Peyer's patch (tissue), 4 donors: ENCODE measurements at regions not wholly inside any gene's neighbourhood (a gene's known extent, or its start where the extent isn't known, plus 50 kb on each side); places are given as distances from the start of the nearest gene placed in this dataset.

Experiments
- DNase-seq, 3 donors: peaks; one replicate each; pipeline ENCODE4 v3.0.0-alpha.2; 2017 to 2019
- H3K27ac ChIP-seq, 4 donors: fragments of 200-600 bp; sonication (generic); one replicate each; pipeline ENCODE4 v1.5.1; 2016 to 2019
- H3K27me3 ChIP-seq, 2 donors: fragments of 200-600 bp; sonication (generic); one replicate each; pipeline ENCODE4 v1.5.1; 2019
- H3K36me3 ChIP-seq, 3 donors: fragments of 200-600 bp; sonication (generic); one replicate each; pipeline ENCODE4 v1.5.1; 2016 to 2019
- H3K4me1 ChIP-seq, 4 donors: fragments of 200-600 bp; sonication (generic); one replicate each; pipeline ENCODE4 v1.5.1; 2016 to 2019
- H3K4me3 ChIP-seq, 4 donors: fragments of 200-600 bp; sonication (generic); 1 replicate in 3 of 4; 2 replicates in 1 of 4; pipeline ENCODE4 v1.5.1; 2016 to 2019; ENCODE audit warnings: mild to moderate bottlenecking in 1 of 4
- H3K9me3 ChIP-seq, 4 donors: fragments of 200-600 bp; sonication (generic); one replicate each; pipeline ENCODE4 v1.5.1; 2016 to 2019; ENCODE audit warnings: mild to moderate bottlenecking in 1 of 4
- CTCF ChIP-seq, 6 experiments: fragments of 450-650 bp in 4 of 6; fragments of 200-600 bp in 2 of 6; sonication (generic) in 1 of 6; IDR thresholded peaks; one replicate each; pipeline ENCODE4 v1.5.1; 2017 to 2019; ENCODE audit warnings: antibody characterized with exemption in 6 of 6, mild to moderate bottlenecking in 3 of 6, moderate library complexity in 1 of 6
- POLR2A ChIP-seq, 2 donors: fragments of 450-650 bp; IDR thresholded peaks; one replicate each; pipeline ENCODE4 v1.5.1; 2017; ENCODE audit warnings: antibody characterized with exemption in 2 of 2, mild to moderate bottlenecking in 2 of 2, moderate library complexity in 2 of 2

GRCh38 chr2:238668426-238668825 is 179.5 kb upstream of the TWIST2 start:
- no peak for DNase-seq
- no peaks in the 10 kb centered on the region for H3K4me1 ChIP-seq
- H3K27me3 ChIP-seq = no peaks in the 10 kb centered on the region
- TF ChIP-seq POLR2A (IDR thresholded peaks at IDR 0.05) = no peak
- TF ChIP-seq CTCF (IDR thresholded peaks at IDR 0.05) = no peak
- no peaks in the 10 kb centered on the region for H3K9me3 ChIP-seq
- no peaks in the 10 kb centered on the region for H3K36me3 ChIP-seq
- H3K4me3 ChIP-seq = no peak overlapping the region
- no peak overlapping the region for H3K27ac ChIP-seq

GRCh38 chr2:238669046-238669445 is 178.8 kb upstream of the TWIST2 start:
- Histone ChIP-seq H3K4me1 (no peaks in the 10 kb centered on the region), H3K9me3 (no peaks in the 10 kb centered on the region), H3K27me3 (no peaks in the 10 kb centered on the region), H3K27ac (no peak overlapping the region), H3K4me3 (no peak overlapping the region), H3K36me3 (no peaks in the 10 kb centered on the region)
- no peak for DNase-seq
- TF ChIP-seq POLR2A (IDR thresholded peaks at IDR 0.05) (no peak), CTCF (IDR thresholded peaks at IDR 0.05) (no peak)

DNA sequence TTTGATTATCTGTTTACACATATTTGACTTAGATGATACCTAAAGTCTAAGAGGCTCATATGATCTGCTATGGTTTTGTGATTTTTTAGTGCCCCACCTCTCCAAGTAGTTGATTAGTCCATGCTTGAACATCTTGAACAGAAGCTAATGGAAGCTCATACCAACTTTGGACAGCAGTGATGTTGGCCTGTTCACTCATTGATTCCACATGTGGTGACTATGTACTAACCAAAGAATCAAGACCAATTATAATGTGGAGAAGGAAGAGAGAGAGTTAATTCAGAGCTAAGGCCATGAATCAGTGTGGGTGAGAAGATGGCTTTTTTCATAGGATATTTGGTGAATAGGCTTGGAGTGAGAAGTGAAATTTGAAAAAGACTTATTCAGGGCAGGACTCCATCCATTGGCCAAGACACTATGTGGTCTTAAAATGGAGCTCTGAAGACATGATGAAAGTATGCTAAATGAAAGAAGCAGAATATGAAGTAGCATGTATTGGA is 178.3 kb upstream of the TWIST2 start:
- TF ChIP-seq CTCF (IDR thresholded peaks at IDR 0.05) (no peak), POLR2A (IDR thresholded peaks at IDR 0.05) (no peak)
- no peak for DNase-seq
- Histone ChIP-seq H3K27me3 (no peaks in the 10 kb centered on the region), H3K4me3 (no peak overlapping the region), H3K36me3 (no peaks in the 10 kb centered on the region), H3K9me3 (no peaks in the 10 kb centered on the region), H3K27ac (no peak overlapping the region), H3K4me1 (no peaks in the 10 kb centered on the region)

- no peak overlapping the region for H3K4me3 ChIP-seq
- no peak for DNase-seq
- TF ChIP-seq CTCF (IDR thresholded peaks at IDR 0.05) (no peak), POLR2A (IDR thresholded peaks at IDR 0.05) (no peak)
These were observed 177.7 kb upstream of the TWIST2 start for GRCh38 chr2:238670111-238670585.

GRCh38 chr2:238682536-238682935 is 165.3 kb upstream of the TWIST2 start:
- Histone ChIP-seq H3K27me3 (no peaks in the 10 kb centered on the region), H3K27ac (no peak overlapping the region), H3K9me3 (no peaks in the 10 kb centered on the region), H3K4me3 (no peak overlapping the region), H3K4me1 (no peaks in the 10 kb centered on the region), H3K36me3 (no peaks in the 10 kb centered on the region)
- TF ChIP-seq CTCF (IDR thresholded peaks at IDR 0.05) (no peak), POLR2A (IDR thresholded peaks at IDR 0.05) (no peak)
- DNase-seq = no peak

More at GRCh38 chr2:238670111-238670585, 177.7 kb upstream of the TWIST2 start:
- H3K9me3 ChIP-seq = no peaks in the 10 kb centered on the region
- no peaks in the 10 kb centered on the region for H3K4me1 ChIP-seq
- no peak overlapping the region for H3K27ac ChIP-seq
- no peaks in the 10 kb centered on the region for H3K36me3 ChIP-seq
- H3K27me3 ChIP-seq = no peaks in the 10 kb centered on the region
